ENCODE measurements at regions not wholly inside any gene's neighbourhood (a gene's known extent, or its start where the extent isn't known, plus 50 kb on each side); places are given as distances from the start of the nearest gene placed in this dataset.

GRCh38 chr10:33498391-33498891 is 164.0 kb upstream of the NRP1 start:
- no peaks in the 10 kb centered on the region for H4K20me1 ChIP-seq (ENCODE audit: control insufficient read depth, extremely low read depth, insufficient read depth, low read length)
- no peak overlapping the region for H3K4me3 ChIP-seq (ENCODE audit: control insufficient read depth in 2 of 3, extremely low read depth in 1 of 3, insufficient read depth in 2 of 3, low read depth in 1 of 3, low read length in 3 of 3)
- H3K4me2 ChIP-seq (ENCODE audit: control insufficient read depth, extremely low read depth, insufficient read depth, low read depth, low read length) = no peak overlapping the region
- no peak overlapping the region for H2AFZ ChIP-seq (ENCODE audit: control insufficient read depth, low read length)
- dilution Hi-C loops (cut with MboI; ENCODE audit: extremely low pct_ligation_motif_present, low sequenced_read_pairs) = no loop called here
- no peaks in the 10 kb centered on the region for H3K36me3 ChIP-seq (ENCODE audit: control insufficient read depth in 2 of 2, extremely low read depth in 1 of 2, insufficient read depth in 2 of 2, low read length in 2 of 2)
- no peak overlapping the region for H3K27ac ChIP-seq (ENCODE audit: control insufficient read depth, insufficient read depth, low read length)
- no peaks in the 10 kb centered on the region for H3K27me3 ChIP-seq (ENCODE audit: control insufficient read depth, extremely low read depth, insufficient read depth, low read length)
- no peaks in the 10 kb centered on the region for H3K4me1 ChIP-seq (ENCODE audit: control insufficient read depth, extremely low read depth, insufficient read depth, low read length)
- DNase-seq (ENCODE audit: low read depth, low spot score) (no peak), FAIRE-seq (no peak)
- no peak for TF ChIP-seq EZH2 (IDR thresholded peaks at IDR 0.05; ENCODE audit: low read length)
- TF ChIP-seq CTCF (optimal IDR thresholded peaks at IDR 0.05 in 1 of 3, IDR thresholded peaks at IDR 0.05 in 1 of 3, conservative IDR thresholded peaks at IDR 0.05 in 1 of 3; ENCODE audit: extremely low read depth in 1 of 3, insufficient read depth in 2 of 3, low read length in 3 of 3) = no peak
- no peaks in the 10 kb centered on the region for H3K9me3 ChIP-seq (ENCODE audit: control insufficient read depth, low read depth, low read length)
- H3K9me1 ChIP-seq (ENCODE audit: control insufficient read depth, extremely low read depth, insufficient read depth, low read length) = no peaks in the 10 kb centered on the region
- no peaks in the 10 kb centered on the region for H3K79me2 ChIP-seq (ENCODE audit: control insufficient read depth, insufficient read depth, low read length)
- no peak overlapping the region for H3K9ac ChIP-seq (ENCODE audit: control insufficient read depth, extremely low read depth, insufficient read depth, low read length)

GRCh38 chr10:33497338-33497737 is 162.9 kb upstream of the NRP1 start:
- dilution Hi-C loops (cut with MboI; ENCODE audit: extremely low pct_ligation_motif_present, low sequenced_read_pairs) = no loop called here
- Histone ChIP-seq H3K27me3 (ENCODE audit: control insufficient read depth, extremely low read depth, insufficient read depth, low read length) (no peaks in the 10 kb centered on the region), H3K4me1 (ENCODE audit: control insufficient read depth, extremely low read depth, insufficient read depth, low read length) (no peaks in the 10 kb centered on the region), H3K36me3 (ENCODE audit: control insufficient read depth in 2 of 2, extremely low read depth in 1 of 2, insufficient read depth in 2 of 2, low read length in 2 of 2) (no peaks in the 10 kb centered on the region), H3K27ac (ENCODE audit: control insufficient read depth, insufficient read depth, low read length) (no peak overlapping the region), H3K4me2 (ENCODE audit: control insufficient read depth, extremely low read depth, insufficient read depth, low read depth, low read length) (no peak overlapping the region), H3K9me3 (ENCODE audit: control insufficient read depth, low read depth, low read length) (no peaks in the 10 kb centered on the region), H3K9ac (ENCODE audit: control insufficient read depth, extremely low read depth, insufficient read depth, low read length) (no peak overlapping the region), H3K4me3 (ENCODE audit: control insufficient read depth in 2 of 3, extremely low read depth in 1 of 3, insufficient read depth in 2 of 3, low read depth in 1 of 3, low read length in 3 of 3) (no peak overlapping the region), H2AFZ (ENCODE audit: control insufficient read depth, low read length) (no peak overlapping the region), H3K9me1 (ENCODE audit: control insufficient read depth, extremely low read depth, insufficient read depth, low read length) (no peaks in the 10 kb centered on the region), H3K79me2 (ENCODE audit: control insufficient read depth, insufficient read depth, low read length) (no peaks in the 10 kb centered on the region), H4K20me1 (ENCODE audit: control insufficient read depth, extremely low read depth, insufficient read depth, low read length) (no peaks in the 10 kb centered on the region)
- no peak for DNase-seq (ENCODE audit: low read depth, low spot score)
- no peak for FAIRE-seq
- TF ChIP-seq EZH2 (IDR thresholded peaks at IDR 0.05; ENCODE audit: low read length) (no peak), CTCF (optimal IDR thresholded peaks at IDR 0.05 in 1 of 3, IDR thresholded peaks at IDR 0.05 in 1 of 3, conservative IDR thresholded peaks at IDR 0.05 in 1 of 3; ENCODE audit: extremely low read depth in 1 of 3, insufficient read depth in 2 of 3, low read length in 3 of 3) (no peak)

All from keratinocyte (primary cell).